OCI-LY7 (cell line): ENCODE measurements at regions not wholly inside any gene's neighbourhood (a gene's known extent, or its start where the extent isn't known, plus 50 kb on each side); places are given as distances from the start of the nearest gene placed in this dataset.

Experiments
- EZH2phosphoT487 ChIP-seq: fragments of 200-600 bp; sonication (generic); IDR thresholded peaks from 2 replicates; pipeline ENCODE4 v1.6.1; 2018; ENCODE audit warnings: low read depth, borderline replicate concordance, mild to moderate bottlenecking, mixed run types, antibody characterized with exemption, low read length, moderate library complexity, mixed read lengths
- TF ChIP-seq, protein P1 (sequence below): fragments of 200-600 bp; sonication (generic); conservative IDR thresholded peaks from 2 replicates; pipeline ENCODE4 v1.5.1; 2014; ENCODE audit warnings: mild to moderate bottlenecking, antibody characterized with exemption, low read length, moderate library complexity, mixed read lengths

GRCh38 chr19:30082611-30083010, 140.6 kb downstream of the URI1 start:
- TF ChIP-seq, protein P1, sequence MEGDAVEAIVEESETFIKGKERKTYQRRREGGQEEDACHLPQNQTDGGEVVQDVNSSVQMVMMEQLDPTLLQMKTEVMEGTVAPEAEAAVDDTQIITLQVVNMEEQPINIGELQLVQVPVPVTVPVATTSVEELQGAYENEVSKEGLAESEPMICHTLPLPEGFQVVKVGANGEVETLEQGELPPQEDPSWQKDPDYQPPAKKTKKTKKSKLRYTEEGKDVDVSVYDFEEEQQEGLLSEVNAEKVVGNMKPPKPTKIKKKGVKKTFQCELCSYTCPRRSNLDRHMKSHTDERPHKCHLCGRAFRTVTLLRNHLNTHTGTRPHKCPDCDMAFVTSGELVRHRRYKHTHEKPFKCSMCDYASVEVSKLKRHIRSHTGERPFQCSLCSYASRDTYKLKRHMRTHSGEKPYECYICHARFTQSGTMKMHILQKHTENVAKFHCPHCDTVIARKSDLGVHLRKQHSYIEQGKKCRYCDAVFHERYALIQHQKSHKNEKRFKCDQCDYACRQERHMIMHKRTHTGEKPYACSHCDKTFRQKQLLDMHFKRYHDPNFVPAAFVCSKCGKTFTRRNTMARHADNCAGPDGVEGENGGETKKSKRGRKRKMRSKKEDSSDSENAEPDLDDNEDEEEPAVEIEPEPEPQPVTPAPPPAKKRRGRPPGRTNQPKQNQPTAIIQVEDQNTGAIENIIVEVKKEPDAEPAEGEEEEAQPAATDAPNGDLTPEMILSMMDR, result no peak
- no peak for TF ChIP-seq EZH2phosphoT487
